PFSK-1 (cell line): ENCODE measurements at regions not wholly inside any gene's neighbourhood (a gene's known extent, or its start where the extent isn't known, plus 50 kb on each side); places are given as distances from the start of the nearest gene placed in this dataset.

Source experiments
- FOXP2 ChIP-seq: optimal IDR thresholded peaks from 2 replicates; pipeline ENCODE3; 2011; ENCODE audit warnings: borderline replicate concordance, control low read depth, inconsistent platforms; ENCODE audit not compliant: insufficient read depth; ENCODE audit errors: extremely low read length, extremely low read depth
- POLR2AphosphoS5 ChIP-seq: IDR thresholded peaks from 2 replicates; pipeline ENCODE4 v1.6.1; 2012; ENCODE audit warnings: low read depth, mild to moderate bottlenecking, control low read depth, low read length, moderate library complexity
- REST ChIP-seq, 2 experiments: IDR thresholded peaks; 2 replicates each; pipeline versions ENCODE4 v1.6.1 to v1.8.0; 2011 to 2012; ENCODE audit warnings: low read depth in 2 of 2, low read length in 2 of 2, control low read depth in 1 of 2, inconsistent platforms in 1 of 2, mild to moderate bottlenecking in 1 of 2, moderate library complexity in 1 of 2; ENCODE audit not compliant: insufficient read depth in 1 of 2
- SIN3A ChIP-seq: IDR thresholded peaks from 2 replicates; pipeline ENCODE4 v1.6.1; 2012; ENCODE audit warnings: mild to moderate bottlenecking, low read length, moderate library complexity, borderline replicate concordance; ENCODE audit not compliant: insufficient read depth
- TAF1 ChIP-seq: IDR thresholded peaks from 2 replicates; pipeline ENCODE4 v1.6.1; 2012; ENCODE audit warnings: low read length, control low read depth, borderline replicate concordance; ENCODE audit not compliant: insufficient read depth

- TF ChIP-seq POLR2AphosphoS5: no peak
- no peak for TF ChIP-seq REST (IDR thresholded peaks at IDR 0.05; ENCODE audit: insufficient read depth in 1 of 2, low read depth in 2 of 2, low read length in 2 of 2)
- TF ChIP-seq SIN3A: no peak
- TF ChIP-seq TAF1: no peak
- TF ChIP-seq FOXP2: no peak
Measured at GRCh38 chr2:188850786-188851185, 123.4 kb upstream of the COL3A1 start.
